Stimulated activated CD4-positive, alpha-beta T cell treated with anti-CD3 and anti-CD28 coated beads, Interleukin-1b, Interleukin-23, amount 100 ng/mL, for 4 hours (primary cell): ENCODE measurements at regions not wholly inside any gene's neighbourhood (a gene's known extent, or its start where the extent isn't known, plus 50 kb on each side); places are given as distances from the start of the nearest gene placed in this dataset.

Experiments
- DNase-seq, 2 donors: peaks; one replicate each; pipeline ENCODE4 v3.0.0-alpha.2; 2020; ENCODE audit warnings: low read depth in 2 of 2

- no peak for DNase-seq
Observed at GRCh38 chr20:40808936-40809335, 119.9 kb upstream of the MAFB start.

- DNase-seq = no peak
Observed at GRCh38 chr20:40809361-40809760, 120.3 kb upstream of the MAFB start.

- no peak for DNase-seq
Observed at GRCh38 chr20:40810332-40811000, 121.4 kb upstream of the MAFB start.

DNA sequence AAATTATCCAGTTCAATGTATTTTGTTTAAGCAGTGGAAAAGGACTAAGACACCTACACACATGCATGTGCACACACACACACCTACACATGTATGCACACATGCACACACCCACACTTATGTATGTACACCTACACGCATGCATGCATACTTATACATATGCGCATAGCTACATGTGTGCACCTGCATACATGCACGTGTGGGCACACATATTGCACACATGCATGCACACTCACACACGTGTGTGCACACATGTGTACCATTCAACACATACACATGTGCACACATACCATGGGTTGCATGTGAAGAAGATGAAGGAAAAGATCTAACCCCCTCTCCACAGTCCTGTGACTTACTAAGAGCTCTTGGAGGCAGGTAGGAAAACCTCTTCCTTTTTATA lies 122.0 kb upstream of the MAFB start:
- DNase-seq = no peak

- no peak for DNase-seq
Observed at GRCh38 chr20:40811660-40812414, 122.8 kb upstream of the MAFB start.

- DNase-seq = no peak
Observed at GRCh38 chr20:40812415-40812925, 123.4 kb upstream of the MAFB start.

GRCh38 chr20:40813029-40813431 lies 124.0 kb upstream of the MAFB start:
- no peak for DNase-seq

GRCh38 chr20:40813708-40814630 lies 124.9 kb upstream of the MAFB start:
- DNase-seq = no peak

DNA sequence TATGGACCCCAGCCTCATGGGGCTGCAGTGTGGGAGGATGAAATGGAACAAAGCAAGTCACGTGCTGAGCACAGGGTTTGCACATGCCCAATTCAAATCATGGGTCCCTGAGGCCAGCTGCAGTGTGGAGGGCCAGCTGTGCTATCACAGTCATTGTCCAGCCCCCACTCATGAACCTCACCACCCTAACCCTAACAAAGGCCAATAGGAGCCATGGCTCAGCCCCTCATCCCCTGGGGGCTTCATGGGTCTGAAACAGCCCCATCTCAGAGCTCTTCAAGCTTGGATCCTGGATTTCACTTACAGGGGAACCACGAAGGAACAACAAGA lies 125.6 kb upstream of the MAFB start:
- no peak for DNase-seq

DNA sequence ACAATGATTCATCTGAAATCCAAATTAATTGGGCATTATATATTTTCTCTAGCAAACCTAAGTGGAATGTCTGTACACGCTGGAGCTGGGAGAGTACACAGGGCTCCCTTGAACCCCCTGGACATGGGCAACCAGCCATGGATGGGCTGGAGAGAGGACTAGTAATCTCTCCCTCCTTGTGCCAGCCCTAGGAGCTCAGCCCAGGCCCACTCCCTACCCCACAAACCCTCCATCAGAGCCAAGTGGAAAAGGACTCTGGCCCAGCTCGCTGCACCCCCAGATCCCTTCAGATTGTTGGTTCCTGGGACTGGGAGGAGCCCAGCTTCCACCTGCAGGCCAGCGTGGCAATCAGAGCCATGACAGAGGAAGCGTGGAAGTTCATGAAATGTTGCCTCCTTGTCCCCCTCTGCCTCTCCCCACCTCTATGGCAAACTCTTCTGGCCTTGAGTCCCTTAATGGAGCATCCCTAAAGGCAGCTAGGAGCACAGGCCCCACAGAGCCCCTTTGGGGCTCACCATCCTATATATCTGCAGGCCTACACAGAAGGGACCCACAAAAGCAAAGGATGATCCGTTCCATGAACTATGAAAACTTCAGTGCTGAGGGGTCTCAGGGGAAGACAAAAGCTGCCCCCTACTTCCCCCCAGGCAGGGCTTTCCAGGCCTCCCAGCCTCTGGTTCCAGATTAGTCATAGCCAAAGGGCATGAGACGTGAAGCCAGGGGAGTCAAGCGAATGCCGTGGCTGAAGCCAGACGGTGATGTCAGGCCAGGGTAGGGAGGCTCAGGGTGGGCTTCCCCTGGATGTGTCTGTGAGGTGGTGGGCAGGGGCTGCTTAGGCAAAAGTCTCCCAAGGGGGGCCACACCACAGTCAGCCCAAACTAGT lies 126.4 kb upstream of the MAFB start:
- no peak for DNase-seq

DNA sequence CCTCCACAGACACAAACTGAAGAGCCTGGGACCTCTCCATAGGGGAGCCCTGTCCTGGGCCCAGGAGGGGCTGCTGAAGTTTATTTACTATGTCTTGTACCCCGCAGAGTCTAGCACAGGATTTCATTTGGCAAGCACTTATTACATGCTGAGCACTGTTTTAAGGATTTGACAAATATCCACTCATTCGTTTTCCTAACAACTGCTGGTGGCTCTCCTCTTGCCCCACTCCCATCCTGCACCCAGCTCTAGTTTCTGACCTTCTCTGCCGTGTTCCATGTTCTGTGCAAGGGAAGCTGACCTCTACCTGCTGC lies 127.0 kb upstream of the MAFB start:
- DNase-seq = no peak

- DNase-seq = no peak
Observed at GRCh38 chr20:40821429-40821828, 132.4 kb upstream of the MAFB start.

DNA sequence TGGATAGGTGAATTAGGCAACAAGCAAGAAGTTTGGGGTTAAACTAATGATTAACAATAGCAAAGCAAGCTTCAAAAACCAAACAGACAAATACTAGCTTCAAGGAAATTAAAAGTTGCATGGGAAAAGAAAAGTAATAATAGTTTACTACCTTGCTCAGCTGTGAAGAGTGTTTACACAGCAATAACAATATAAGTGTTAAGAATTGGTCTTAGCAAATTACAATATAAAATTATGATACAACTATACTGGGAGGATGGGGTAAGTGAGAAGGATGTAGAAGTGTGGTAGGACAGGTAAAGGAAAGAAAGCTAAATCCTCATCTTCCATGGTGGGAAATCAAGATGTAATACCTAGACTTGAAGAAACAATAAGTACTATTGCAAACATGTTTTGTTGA lies 137.7 kb upstream of the MAFB start:
- no peak for DNase-seq

DNA sequence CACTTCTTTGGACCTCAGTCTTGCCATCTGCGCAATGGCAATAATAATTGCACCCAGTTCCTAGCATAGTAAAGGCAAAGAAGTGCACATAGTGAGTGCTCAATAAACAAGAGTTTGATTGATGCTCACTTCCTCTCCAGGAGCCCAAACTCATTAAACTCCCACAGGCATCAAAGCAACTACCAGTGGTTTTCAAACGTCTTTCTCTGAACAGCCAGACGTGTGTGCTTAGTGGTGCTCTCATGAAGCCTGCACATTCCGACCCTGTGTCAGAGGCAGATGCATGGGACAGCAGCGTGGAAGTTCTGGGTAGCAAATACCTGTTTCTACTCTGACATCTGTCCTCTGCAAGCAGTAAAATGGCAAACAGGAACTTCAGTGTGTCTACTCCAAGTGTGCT lies 146.3 kb upstream of the MAFB start:
- DNase-seq = no peak

DNA sequence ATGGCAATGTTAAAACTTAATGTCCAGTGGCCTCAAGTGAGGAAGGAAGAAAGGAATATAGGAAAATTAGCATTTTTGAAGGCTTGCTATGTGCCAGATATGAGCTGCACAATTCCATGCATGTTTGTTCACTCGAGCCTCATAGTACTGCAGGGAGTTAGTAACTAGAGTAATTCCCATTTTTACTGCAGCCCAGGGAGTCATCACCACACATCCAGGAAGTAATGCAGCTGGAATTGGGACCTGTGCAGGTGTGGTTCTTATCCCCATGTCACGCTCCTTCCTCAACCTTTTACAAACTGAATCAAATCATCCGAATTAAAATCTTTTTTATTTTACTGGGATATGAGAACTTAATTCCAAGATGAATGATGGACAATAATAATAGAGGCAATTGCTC lies 149.5 kb upstream of the MAFB start:
- DNase-seq = no peak

- DNase-seq = no peak
Observed at GRCh38 chr20:40843251-40843650, 154.2 kb upstream of the MAFB start.

DNA sequence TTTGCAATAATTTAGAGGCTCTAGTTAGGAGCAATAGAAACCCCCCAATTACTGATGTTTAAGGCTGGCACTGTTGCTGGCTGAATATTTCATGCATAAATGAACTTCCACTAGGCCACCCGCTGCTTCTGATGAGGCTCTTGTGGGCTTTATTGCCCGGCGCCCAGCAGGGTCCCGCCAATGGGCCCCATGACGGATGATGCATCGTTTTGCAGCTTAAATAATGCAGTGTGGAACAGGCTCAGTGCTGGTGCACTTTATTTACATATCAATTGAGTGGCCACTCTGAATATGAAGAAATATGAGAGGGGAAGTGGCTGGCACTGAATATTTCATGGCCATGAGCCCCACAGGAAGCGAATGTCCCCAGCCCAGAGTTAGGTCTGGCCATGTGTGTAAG lies 155.3 kb upstream of the MAFB start:
- DNase-seq = no peak

- DNase-seq = no peak
Observed at GRCh38 chr20:40848096-40848495, 159.1 kb upstream of the MAFB start.

- no peak for DNase-seq
Observed at GRCh38 chr20:40848526-40848925, 159.5 kb upstream of the MAFB start.

- no peak for DNase-seq
Observed at GRCh38 chr20:40849456-40849855, 160.4 kb upstream of the MAFB start.

- no peak for DNase-seq
Observed at GRCh38 chr20:40851051-40851450, 162.0 kb upstream of the MAFB start.

- no peak for DNase-seq
Observed at GRCh38 chr20:40855269-40855668, 166.2 kb upstream of the MAFB start.
